Dermis blood vessel endothelial cell (primary cell): ENCODE measurements at regions not wholly inside any gene's neighbourhood (a gene's known extent, or its start where the extent isn't known, plus 50 kb on each side); places are given as distances from the start of the nearest gene placed in this dataset.

ENCODE experiments used
- DNase-seq: peaks from one replicate; pipeline ENCODE4 v3.0.0; 2010

GRCh38 chr20:61042506-61043385 lies 209.3 kb upstream of the CDH4 start:
- no peak for DNase-seq

GRCh38 chr20:61043681-61044080 lies 208.4 kb upstream of the CDH4 start:
- no peak for DNase-seq

GRCh38 chr20:61044499-61044898 lies 207.6 kb upstream of the CDH4 start:
- peak; percentile 4 for DNase-seq

- no peak for DNase-seq
Measured at GRCh38 chr20:61045091-61045490, 207.0 kb upstream of the CDH4 start.

- DNase-seq = no peak
Measured at GRCh38 chr20:61045876-61046585, 206.0 kb upstream of the CDH4 start.

- DNase-seq = no peak
Measured at GRCh38 chr20:61046721-61047351, 205.2 kb upstream of the CDH4 start.

- DNase-seq = no peak
Measured at GRCh38 chr20:61047515-61047914, 204.5 kb upstream of the CDH4 start.

GRCh38 chr20:61048302-61048701 lies 203.8 kb upstream of the CDH4 start:
- DNase-seq = no peak

- DNase-seq = no peak
Measured at GRCh38 chr20:61049684-61050083, 202.4 kb upstream of the CDH4 start.

- DNase-seq = no peak
Measured at GRCh38 chr20:61050336-61050890, 201.6 kb upstream of the CDH4 start.

GRCh38 chr20:61052195-61052750 lies 199.8 kb upstream of the CDH4 start:
- no peak for DNase-seq

GRCh38 chr20:61052776-61053442 lies 199.2 kb upstream of the CDH4 start:
- DNase-seq = no peak

- DNase-seq = no peak
Measured at GRCh38 chr20:61053487-61053886, 198.6 kb upstream of the CDH4 start.

GRCh38 chr20:61053889-61054288 lies 198.2 kb upstream of the CDH4 start:
- no peak for DNase-seq

GRCh38 chr20:61054411-61054810 lies 197.7 kb upstream of the CDH4 start:
- no peak for DNase-seq

GRCh38 chr20:61055180-61056010 lies 196.7 kb upstream of the CDH4 start:
- no peak for DNase-seq

- DNase-seq = no peak
Measured at GRCh38 chr20:61056116-61056515, 195.9 kb upstream of the CDH4 start.

- no peak for DNase-seq
Measured at GRCh38 chr20:61056627-61057442, 195.2 kb upstream of the CDH4 start.

GRCh38 chr20:61057443-61058121 lies 194.5 kb upstream of the CDH4 start:
- DNase-seq = no peak

- DNase-seq = no peak
Measured at GRCh38 chr20:61061981-61062380, 190.1 kb upstream of the CDH4 start.
